Cardiac muscle cell (in vitro differentiated cells and primary cell): ENCODE measurements at regions not wholly inside any gene's neighbourhood (a gene's known extent, or its start where the extent isn't known, plus 50 kb on each side); places are given as distances from the start of the nearest gene placed in this dataset.

Experiments
- DNase-seq, 2 donors: peaks; one replicate each; pipeline versions ENCODE4 v3.0.0 to v3.0.0-alpha.2; 2010 to 2017; ENCODE audit warnings: low read depth in 1 of 2, low spot score in 1 of 2
- H3K27ac ChIP-seq: fragments of 200-600 bp; sonication (generic); 2 replicates; pipeline ENCODE4 v1.5.1; 2016
- H3K27me3 ChIP-seq: fragments of 200-600 bp; sonication (generic); 2 replicates; pipeline ENCODE4 v1.6.0; 2016; ENCODE audit warnings: control low read depth
- H3K36me3 ChIP-seq: fragments of 200-600 bp; sonication (generic); 2 replicates; pipeline ENCODE4 v1.5.1; 2016; ENCODE audit warnings: control low read depth
- H3K4me1 ChIP-seq: fragments of 200-600 bp; sonication (generic); 2 replicates; pipeline ENCODE4 v1.8.1; 2017; ENCODE audit warnings: low read depth, mild to moderate bottlenecking, mixed run types
- H3K4me3 ChIP-seq: fragments of 200-600 bp; sonication (generic); 2 replicates; pipeline ENCODE4 v1.5.1; 2016; ENCODE audit warnings: mild to moderate bottlenecking
- H3K9me3 ChIP-seq: fragments of 200-600 bp; sonication (generic); 2 replicates; pipeline ENCODE4 v1.5.1; 2017; ENCODE audit warnings: low read depth, mild to moderate bottlenecking, control low read depth
- CTCF ChIP-seq: IDR thresholded peaks from 2 replicates; pipeline ENCODE4 v1.5.1; 2012; ENCODE audit warnings: low read depth, mild to moderate bottlenecking, low read length

GRCh38 chr1:71345491-71345890 lies 264.7 kb upstream of the ZRANB2 start:
- no peak for TF ChIP-seq CTCF
- no peaks in the 10 kb centered on the region for H3K36me3 ChIP-seq
- no peaks in the 10 kb centered on the region for H3K27me3 ChIP-seq
- no peak overlapping the region for H3K4me3 ChIP-seq
- H3K27ac ChIP-seq = no peak overlapping the region
- no peaks in the 10 kb centered on the region for H3K9me3 ChIP-seq
- no peak for DNase-seq
- H3K4me1 ChIP-seq = no peaks in the 10 kb centered on the region

GRCh38 chr1:71343686-71344416 lies 263.0 kb upstream of the ZRANB2 start:
- Histone ChIP-seq H3K4me3 (no peak overlapping the region), H3K27ac (no peak overlapping the region), H3K36me3 (no peaks in the 10 kb centered on the region), H3K27me3 (no peaks in the 10 kb centered on the region), H3K9me3 (peaks cover 3% of the 10 kb centered on the region), H3K4me1 (no peaks in the 10 kb centered on the region)
- no peak for TF ChIP-seq CTCF
- DNase-seq = no peak

GRCh38 chr1:71339238-71339637 lies 258.4 kb upstream of the ZRANB2 start:
- H3K27me3 ChIP-seq = no peaks in the 10 kb centered on the region
- no peak for DNase-seq
- TF ChIP-seq CTCF = no peak
- no peaks in the 10 kb centered on the region for H3K4me1 ChIP-seq
- H3K36me3 ChIP-seq = no peaks in the 10 kb centered on the region
- no peak overlapping the region for H3K4me3 ChIP-seq
- H3K9me3 ChIP-seq = peaks cover 3% of the 10 kb centered on the region
- H3K27ac ChIP-seq = no peak overlapping the region

GRCh38 chr1:71330991-71331390 lies 250.2 kb upstream of the ZRANB2 start:
- Histone ChIP-seq H3K27ac (no peak overlapping the region), H3K9me3 (no peaks in the 10 kb centered on the region), H3K4me3 (no peak overlapping the region), H3K4me1 (no peaks in the 10 kb centered on the region), H3K36me3 (no peaks in the 10 kb centered on the region), H3K27me3 (no peaks in the 10 kb centered on the region)
- no peak for DNase-seq
- TF ChIP-seq CTCF = no peak

- H3K27ac ChIP-seq = no peak overlapping the region
- DNase-seq = peak; percentile 0 to 44
- H3K4me1 ChIP-seq = no peaks in the 10 kb centered on the region
- H3K36me3 ChIP-seq = no peaks in the 10 kb centered on the region
- H3K4me3 ChIP-seq = no peak overlapping the region
- H3K9me3 ChIP-seq = no peaks in the 10 kb centered on the region
- no peaks in the 10 kb centered on the region for H3K27me3 ChIP-seq
- TF ChIP-seq CTCF = no peak
These were observed 243.9 kb upstream of the ZRANB2 start for GRCh38 chr1:71324671-71325267.
